PFSK-1 (cell line): ENCODE measurements at regions not wholly inside any gene's neighbourhood (a gene's known extent, or its start where the extent isn't known, plus 50 kb on each side); places are given as distances from the start of the nearest gene placed in this dataset.

Source experiments
- FOXP2 ChIP-seq: optimal IDR thresholded peaks from 2 replicates; pipeline ENCODE3; 2011; ENCODE audit warnings: borderline replicate concordance, control low read depth, inconsistent platforms; ENCODE audit not compliant: insufficient read depth; ENCODE audit errors: extremely low read length, extremely low read depth
- POLR2AphosphoS5 ChIP-seq: IDR thresholded peaks from 2 replicates; pipeline ENCODE4 v1.6.1; 2012; ENCODE audit warnings: low read depth, mild to moderate bottlenecking, control low read depth, low read length, moderate library complexity
- SIN3A ChIP-seq: IDR thresholded peaks from 2 replicates; pipeline ENCODE4 v1.6.1; 2012; ENCODE audit warnings: mild to moderate bottlenecking, low read length, moderate library complexity, borderline replicate concordance; ENCODE audit not compliant: insufficient read depth

DNA sequence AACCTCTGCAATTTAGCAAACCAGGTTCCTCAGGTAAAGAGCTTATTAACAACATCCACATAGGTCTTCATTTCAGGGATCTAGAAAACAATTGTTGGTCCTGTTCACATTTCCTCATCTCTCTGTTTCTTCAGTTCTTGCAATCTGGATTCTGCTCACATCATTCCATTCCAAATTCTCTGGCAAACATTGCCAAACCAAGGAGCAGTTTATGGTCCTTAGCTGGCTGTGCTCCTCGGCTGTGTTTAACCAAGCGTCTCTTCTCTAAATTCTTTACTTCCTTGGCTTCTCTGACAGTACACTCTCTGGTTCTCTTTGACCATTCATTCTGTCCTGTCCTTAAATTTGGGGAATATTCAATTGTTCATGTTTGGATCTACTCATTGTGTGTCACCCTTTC, 65.8 kb upstream of the RANBP3L start:
- TF ChIP-seq SIN3A = no peak
- TF ChIP-seq POLR2AphosphoS5 = no peak
- TF ChIP-seq FOXP2 = no peak
